HepG2 (cell line): ENCODE measurements at regions not wholly inside any gene's neighbourhood (a gene's known extent, or its start where the extent isn't known, plus 50 kb on each side); places are given as distances from the start of the nearest gene placed in this dataset.

Experiments used
- DNMT3B ChIP-seq: conservative IDR thresholded peaks from 2 replicates; pipeline ENCODE4 v1.6.1; 2016; ENCODE audit warnings: missing biosample characterization, control low read depth
- SP4 ChIP-seq: sonication (generic); formaldehyde crosslinking; IDR thresholded peaks from 2 replicates; pipeline ENCODE4 v1.8.1; 2023; ENCODE audit warnings: mild to moderate bottlenecking, missing genetic modification reagents
- ZFX ChIP-seq: sonication (generic); formaldehyde crosslinking; IDR thresholded peaks from 2 replicates; pipeline ENCODE4 v1.4.0; 2020; ENCODE audit warnings: mild to moderate bottlenecking, low read depth, missing genetic modification reagents, moderate library complexity
- ZNF572 ChIP-seq: sonication (generic); formaldehyde crosslinking; IDR thresholded peaks from 2 replicates; pipeline ENCODE4 v1.5.1; 2020; ENCODE audit warnings: mild to moderate bottlenecking, missing genetic modification reagents

DNA sequence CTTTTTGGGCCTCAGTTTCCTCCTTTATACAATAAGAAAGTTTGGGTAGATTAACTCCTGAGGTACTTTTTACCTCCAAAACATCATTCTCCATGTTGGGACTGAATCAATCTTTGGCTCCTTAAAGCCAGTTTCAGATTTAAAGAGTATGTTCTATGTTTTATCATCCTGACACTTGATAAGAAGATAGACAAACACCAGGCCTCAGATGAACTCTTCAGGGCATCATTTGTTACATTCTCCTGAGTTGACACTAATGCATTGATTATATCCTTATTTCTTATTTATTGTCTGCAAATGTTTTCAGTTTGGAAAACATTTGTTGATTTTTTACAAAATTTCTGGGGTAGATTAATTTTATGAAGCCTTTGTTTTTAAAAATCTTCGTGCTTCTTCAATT lies 102.7 kb upstream of the CCSER1 start:
- no peak for TF ChIP-seq DNMT3B
- no peak for TF ChIP-seq ZFX
- TF ChIP-seq ZNF572 (CRISPR knock-in tag) = no peak
- no peak for TF ChIP-seq SP4 (CRISPR knock-in tag)
